Natural killer cell (primary cell): ENCODE measurements at regions not wholly inside any gene's neighbourhood (a gene's known extent, or its start where the extent isn't known, plus 50 kb on each side); places are given as distances from the start of the nearest gene placed in this dataset.

Source experiments
- ATAC-seq, 3 donors: fragments of 150-1000 bp in 2 of 3; fragments of 200-7000 bp in 1 of 3; cut with Tn5 transposase; 1 replicate in 1 of 3; 2 replicates in 2 of 3; pipeline ENCODE4 v1.10.0; 2021; ENCODE audit warnings: mild to moderate bottlenecking in 2 of 3, moderate library complexity in 2 of 3
- DNase-seq, 2 donors: peaks; one replicate each; pipeline versions ENCODE4 v3.0.0 to v3.0.0-alpha.2; 2013 to 2021; ENCODE audit warnings: mixed read lengths in 1 of 2
- H3K27ac ChIP-seq: one replicate; pipeline ENCODE4 v1.5.1; 2013; ENCODE audit warnings: mild to moderate bottlenecking, low read length
- H3K27me3 ChIP-seq: one replicate; pipeline ENCODE4 v1.6.1; 2013; ENCODE audit warnings: low read length; ENCODE audit not compliant: control insufficient read depth, insufficient read depth
- H3K36me3 ChIP-seq: one replicate; pipeline ENCODE4 v1.6.1; 2013; ENCODE audit warnings: low read length; ENCODE audit not compliant: control insufficient read depth, insufficient read depth
- H3K4me1 ChIP-seq: one replicate; pipeline ENCODE4 v1.6.1; 2013; ENCODE audit warnings: low read length; ENCODE audit not compliant: control insufficient read depth, insufficient read depth
- H3K4me3 ChIP-seq: one replicate; pipeline ENCODE4 v1.5.1; 2013; ENCODE audit warnings: low read length
- H3K9me3 ChIP-seq: one replicate; pipeline ENCODE4 v1.6.1; 2013; ENCODE audit warnings: low read length; ENCODE audit not compliant: control insufficient read depth, insufficient read depth
- H3K27ac Mint-ChIP-seq, 2 donors: one replicate each; pipeline ENCODE4 v1.8.0; 2022; ENCODE audit warnings: mild to moderate bottlenecking in 2 of 2, mixed read lengths in 2 of 2, moderate library complexity in 1 of 2
- H3K27me3 Mint-ChIP-seq, 2 donors: one replicate each; pipeline ENCODE4 v1.8.0; 2022; ENCODE audit warnings: low read depth in 2 of 2, mixed read lengths in 2 of 2
- H3K36me3 Mint-ChIP-seq: one replicate; pipeline ENCODE4 v1.8.0; 2022; ENCODE audit warnings: mixed read lengths
- H3K4me1 Mint-ChIP-seq, 2 donors: one replicate each; pipeline ENCODE4 v1.8.0; 2022; ENCODE audit warnings: mixed read lengths in 2 of 2
- H3K4me3 Mint-ChIP-seq: one replicate; pipeline ENCODE4 v1.8.0; 2022; ENCODE audit warnings: mild to moderate bottlenecking, moderate library complexity, mixed read lengths
- H3K9me3 Mint-ChIP-seq, 2 donors: one replicate each; pipeline ENCODE4 v1.8.0; 2022; ENCODE audit warnings: mixed read lengths in 2 of 2
- WGBS: methylation state at CpG from one replicate; pipeline ENCODE4 v1.1.7; 2013; ENCODE audit warnings: missing lambda C conversion rate; ENCODE audit not compliant: insufficient coverage; 5-methylcytosine and 5-hydroxymethylcytosine counted together
- intact Hi-C: fragments of 100-400 bp; cut with micrococcal nuclease; formaldehyde crosslinking; loops from one replicate; pipeline ENCODE4 v1.14.2; 2022
- TF ChIP-seq, protein P1 (sequence below): fragments of 200-600 bp; IDR thresholded peaks from one replicate; pipeline ENCODE4 v1.8.0; 2022; ENCODE audit warnings: antibody characterized with exemption

DNA sequence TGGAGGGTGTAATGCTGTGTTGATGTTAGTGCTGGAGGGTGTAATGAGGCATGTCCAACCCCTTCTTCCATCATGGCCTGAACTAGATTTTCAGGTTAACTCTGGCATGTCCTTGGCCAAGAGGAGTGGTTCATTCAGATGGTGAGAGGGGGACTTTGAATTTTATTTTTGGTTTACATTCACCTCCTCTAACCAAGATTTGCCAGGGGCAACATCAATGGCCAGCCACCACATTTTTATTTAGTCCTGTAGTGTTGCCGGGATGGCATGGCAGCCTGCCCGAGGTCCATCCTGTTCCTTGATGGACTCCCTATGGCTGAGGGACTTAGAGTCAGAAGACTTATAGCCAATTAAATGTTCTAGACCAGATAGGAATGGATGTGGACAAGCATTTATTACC is 484.6 kb upstream of the HS6ST1 start:
- Mint-ChIP-seq H3K4me1 (no peaks in the 10 kb centered on the region), H3K4me3 (no peak overlapping the region), H3K27ac (no peak overlapping the region), H3K36me3 (no peaks in the 10 kb centered on the region), H3K9me3 (no peaks in the 10 kb centered on the region), H3K27me3 (peaks cover 0 to 12% of the 10 kb centered on the region in 2 donors)
- 96% methylated on average over 2 of the region's 2 CpGs for WGBS
- intact Hi-C loops = no loop called here
- DNase-seq (no peak), ATAC-seq (no peak)
- no peaks in the 10 kb centered on the region for H3K9me3 ChIP-seq
- no peak overlapping the region for H3K27ac ChIP-seq
- no peaks in the 10 kb centered on the region for H3K36me3 ChIP-seq
- H3K4me1 ChIP-seq = no peaks in the 10 kb centered on the region
- H3K27me3 ChIP-seq = no peaks in the 10 kb centered on the region
- TF ChIP-seq, protein P1, sequence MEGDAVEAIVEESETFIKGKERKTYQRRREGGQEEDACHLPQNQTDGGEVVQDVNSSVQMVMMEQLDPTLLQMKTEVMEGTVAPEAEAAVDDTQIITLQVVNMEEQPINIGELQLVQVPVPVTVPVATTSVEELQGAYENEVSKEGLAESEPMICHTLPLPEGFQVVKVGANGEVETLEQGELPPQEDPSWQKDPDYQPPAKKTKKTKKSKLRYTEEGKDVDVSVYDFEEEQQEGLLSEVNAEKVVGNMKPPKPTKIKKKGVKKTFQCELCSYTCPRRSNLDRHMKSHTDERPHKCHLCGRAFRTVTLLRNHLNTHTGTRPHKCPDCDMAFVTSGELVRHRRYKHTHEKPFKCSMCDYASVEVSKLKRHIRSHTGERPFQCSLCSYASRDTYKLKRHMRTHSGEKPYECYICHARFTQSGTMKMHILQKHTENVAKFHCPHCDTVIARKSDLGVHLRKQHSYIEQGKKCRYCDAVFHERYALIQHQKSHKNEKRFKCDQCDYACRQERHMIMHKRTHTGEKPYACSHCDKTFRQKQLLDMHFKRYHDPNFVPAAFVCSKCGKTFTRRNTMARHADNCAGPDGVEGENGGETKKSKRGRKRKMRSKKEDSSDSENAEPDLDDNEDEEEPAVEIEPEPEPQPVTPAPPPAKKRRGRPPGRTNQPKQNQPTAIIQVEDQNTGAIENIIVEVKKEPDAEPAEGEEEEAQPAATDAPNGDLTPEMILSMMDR = no peak
- no peak overlapping the region for H3K4me3 ChIP-seq

DNA sequence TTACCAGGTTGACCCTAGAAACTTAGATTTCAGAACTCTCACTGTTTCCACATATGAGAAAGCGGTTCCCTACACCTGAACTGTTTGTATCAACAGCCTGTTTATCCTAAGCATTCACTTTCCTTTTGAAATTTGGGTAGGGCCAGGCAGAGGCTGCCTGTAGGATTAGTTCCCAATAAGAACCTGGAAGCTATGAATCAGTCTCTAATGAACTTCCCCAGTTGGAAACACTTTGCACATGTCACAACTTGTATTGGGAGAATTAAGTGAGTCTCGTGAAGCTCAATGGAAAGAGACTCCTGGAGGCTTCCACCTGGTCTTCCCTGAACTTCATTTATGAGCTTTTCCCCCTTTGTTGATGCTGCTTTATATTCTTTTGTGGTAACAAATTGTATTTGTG is 486.6 kb upstream of the HS6ST1 start:
- peaks cover 3% of the 10 kb centered on the region for H3K9me3 ChIP-seq
- peaks cover 1% of the 10 kb centered on the region for H3K36me3 Mint-ChIP-seq
- intact Hi-C loops = no loop called here
- no peaks in the 10 kb centered on the region for H3K36me3 ChIP-seq
- 93% methylated on average over 2 of the region's 2 CpGs for WGBS
- no peak for ATAC-seq
- no peaks in the 10 kb centered on the region for H3K4me1 Mint-ChIP-seq
- TF ChIP-seq, protein P1 = no peak
- H3K4me3 ChIP-seq = no peak overlapping the region
- H3K9me3 Mint-ChIP-seq = no peaks in the 10 kb centered on the region
- peaks cover 0 to 12% of the 10 kb centered on the region in 2 donors for H3K27me3 Mint-ChIP-seq
- DNase-seq = no peak
- H3K4me1 ChIP-seq = no peaks in the 10 kb centered on the region
- H3K27ac ChIP-seq = no peak overlapping the region
- H3K4me3 Mint-ChIP-seq = no peak overlapping the region
- H3K27ac Mint-ChIP-seq = no peak overlapping the region
- no peaks in the 10 kb centered on the region for H3K27me3 ChIP-seq

DNA sequence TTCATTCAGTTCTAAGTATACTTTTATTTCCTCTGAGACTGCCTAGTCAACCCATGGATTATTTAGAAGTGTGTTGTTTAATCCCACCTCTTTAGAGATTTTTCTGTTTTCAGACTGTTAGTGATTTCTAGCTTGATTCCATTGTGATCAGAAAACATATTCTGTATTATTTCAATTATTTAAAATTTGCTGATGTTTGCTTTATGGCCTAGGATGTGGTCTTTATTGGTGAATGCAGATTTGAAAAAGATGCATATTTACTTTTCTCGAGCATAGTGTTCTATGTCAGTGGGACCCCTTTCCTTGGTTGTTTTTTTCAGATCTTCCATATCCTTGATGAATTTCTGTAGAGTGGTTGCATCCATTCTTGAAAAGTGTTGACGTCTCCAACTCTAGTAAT is 487.2 kb upstream of the HS6ST1 start:
- H3K27ac Mint-ChIP-seq = no peak overlapping the region
- intact Hi-C loops = no loop called here
- no peaks in the 10 kb centered on the region for H3K4me1 Mint-ChIP-seq
- peaks cover 7% of the 10 kb centered on the region for H3K36me3 Mint-ChIP-seq
- H3K4me1 ChIP-seq = no peaks in the 10 kb centered on the region
- no peaks in the 10 kb centered on the region for H3K9me3 Mint-ChIP-seq
- H3K4me3 Mint-ChIP-seq = no peak overlapping the region
- no peaks in the 10 kb centered on the region for H3K27me3 ChIP-seq
- TF ChIP-seq, protein P1 = no peak
- H3K9me3 ChIP-seq = peaks cover 3% of the 10 kb centered on the region
- WGBS = 86% methylated on average over 1 of the region's 2 CpGs
- DNase-seq = no peak
- H3K36me3 ChIP-seq = no peaks in the 10 kb centered on the region
- H3K27me3 Mint-ChIP-seq = peaks cover 0 to 12% of the 10 kb centered on the region in 2 donors
- ATAC-seq = no peak
- no peak overlapping the region for H3K27ac ChIP-seq
- H3K4me3 ChIP-seq = no peak overlapping the region

DNA sequence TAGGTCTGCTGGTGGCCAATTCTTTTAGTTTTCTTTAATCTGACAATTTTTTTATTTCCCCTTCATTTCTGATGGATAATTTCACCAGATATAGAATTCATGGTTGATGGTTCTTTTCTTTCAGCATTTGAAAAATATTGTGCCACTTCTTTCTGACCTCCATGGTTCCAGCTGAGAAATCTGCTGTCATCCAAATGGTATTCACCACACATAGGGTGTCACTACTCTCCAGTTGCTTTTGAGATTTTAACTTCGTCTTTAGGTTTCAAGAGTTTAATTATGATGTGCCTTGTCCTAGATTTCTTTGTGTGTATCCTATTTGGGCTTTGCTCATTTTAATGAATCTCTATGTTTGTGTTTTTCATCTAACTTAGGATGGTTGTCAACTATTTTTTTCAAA is 488.6 kb upstream of the HS6ST1 start:
- Mint-ChIP-seq H3K36me3 (peaks cover 7% of the 10 kb centered on the region), H3K27ac (no peak overlapping the region), H3K4me3 (no peak overlapping the region), H3K27me3 (peaks cover 0 to 5% of the 10 kb centered on the region in 2 donors), H3K4me1 (no peaks in the 10 kb centered on the region), H3K9me3 (no peaks in the 10 kb centered on the region)
- Histone ChIP-seq H3K36me3 (no peaks in the 10 kb centered on the region), H3K4me1 (no peaks in the 10 kb centered on the region), H3K27me3 (no peaks in the 10 kb centered on the region), H3K4me3 (no peak overlapping the region), H3K9me3 (peaks cover 3% of the 10 kb centered on the region), H3K27ac (no peak overlapping the region)
- DNase-seq (no peak), ATAC-seq (no peak)
- TF ChIP-seq, protein P1 = no peak
- 100% methylated on average over 1 of the region's 1 CpG for WGBS
- intact Hi-C loops = no loop called here
